HG02610 (cell line): ENCODE measurements at regions not wholly inside any gene's neighbourhood (a gene's known extent, or its start where the extent isn't known, plus 50 kb on each side); places are given as distances from the start of the nearest gene placed in this dataset.
A peak's percentile ranks its signal among the peaks of the same experiment; 100 is the strongest.
"Not testable (repeated sequence)": the region's sequence is repeated elsewhere in the genome, so short reads cannot be mapped to it uniquely, and the experiment has no call there.

ENCODE experiments used
- ATAC-seq: cut with Tn5 transposase; IDR thresholded peaks from one replicate; pipeline ENCODE4 v1.9.1; 2021; ENCODE audit warnings: mild to moderate bottlenecking, moderate library complexity; ENCODE audit not compliant: unreplicated experiment

DNA sequence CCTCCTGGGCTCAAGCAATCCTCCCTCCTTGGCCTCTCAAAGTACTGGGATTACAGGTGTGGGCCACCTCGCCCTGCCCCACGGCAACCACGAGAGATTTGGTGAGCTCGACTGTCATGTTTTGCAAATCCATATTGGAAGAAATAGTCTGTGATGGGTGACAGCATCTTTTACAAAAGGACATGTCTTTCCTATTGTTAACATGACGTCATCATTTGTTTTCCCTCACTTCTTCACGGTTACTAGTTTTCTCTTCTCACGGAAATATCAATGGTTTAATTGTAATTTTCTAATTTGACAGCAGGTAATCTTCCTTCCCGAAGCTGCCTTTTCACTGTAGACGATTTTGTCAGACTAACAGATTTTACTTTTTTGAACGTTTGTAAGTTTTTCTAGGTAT lies 110.8 kb upstream of the GREM2 start:
- ATAC-seq, result no peak

DNA sequence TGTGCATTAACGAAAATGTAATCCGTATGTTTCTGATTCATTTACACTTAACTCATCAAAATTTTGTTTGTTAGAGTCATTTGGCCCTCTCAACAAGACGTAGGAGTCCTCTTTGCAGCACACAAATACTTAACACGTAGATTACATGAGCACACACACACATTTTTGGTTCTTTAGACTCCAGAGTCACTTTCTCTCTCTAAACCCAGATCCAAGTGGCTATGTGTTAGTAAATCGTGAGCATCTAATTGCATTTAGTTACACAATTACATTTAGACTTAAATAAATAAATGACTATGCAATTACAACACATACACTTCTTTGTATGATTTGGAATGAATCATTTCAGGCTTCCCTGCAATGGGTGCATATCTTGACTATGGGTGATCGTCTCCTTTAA lies 109.0 kb upstream of the GREM2 start:
- no peak for ATAC-seq

DNA sequence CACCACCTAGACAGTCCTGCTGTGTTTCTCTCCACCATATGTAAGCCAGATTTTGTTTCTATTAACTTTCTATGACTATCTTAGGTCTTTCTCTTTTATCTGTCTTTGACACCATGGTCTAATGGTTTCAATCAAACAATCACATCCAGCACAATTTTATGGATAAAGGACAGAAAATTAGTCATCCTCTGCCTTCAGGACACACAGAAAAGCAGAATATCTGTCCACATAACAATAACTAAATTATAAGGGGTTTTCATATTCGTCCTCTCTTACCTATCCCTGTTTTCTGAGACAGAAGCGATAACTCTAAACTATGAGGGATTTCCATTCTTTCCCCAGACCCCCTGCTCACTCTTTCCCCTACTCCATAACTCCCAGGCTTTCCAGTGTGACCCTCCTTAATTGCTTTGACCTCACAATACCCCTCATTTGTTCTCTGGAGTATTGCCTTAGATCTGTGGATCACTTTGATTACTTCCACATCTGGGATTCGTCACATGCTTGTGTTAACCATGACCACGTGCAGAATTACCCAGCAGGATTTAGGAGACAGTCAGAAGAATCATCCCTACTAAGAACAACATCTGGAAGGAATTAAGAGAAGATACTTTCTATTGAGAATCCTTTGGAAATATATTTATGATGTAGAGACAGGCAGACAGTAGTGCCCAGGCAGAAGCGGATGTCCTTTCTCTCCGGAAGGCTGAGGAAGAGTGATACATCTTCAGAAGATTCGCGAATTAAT lies 108.2 kb upstream of the GREM2 start:
- no peak for ATAC-seq

DNA sequence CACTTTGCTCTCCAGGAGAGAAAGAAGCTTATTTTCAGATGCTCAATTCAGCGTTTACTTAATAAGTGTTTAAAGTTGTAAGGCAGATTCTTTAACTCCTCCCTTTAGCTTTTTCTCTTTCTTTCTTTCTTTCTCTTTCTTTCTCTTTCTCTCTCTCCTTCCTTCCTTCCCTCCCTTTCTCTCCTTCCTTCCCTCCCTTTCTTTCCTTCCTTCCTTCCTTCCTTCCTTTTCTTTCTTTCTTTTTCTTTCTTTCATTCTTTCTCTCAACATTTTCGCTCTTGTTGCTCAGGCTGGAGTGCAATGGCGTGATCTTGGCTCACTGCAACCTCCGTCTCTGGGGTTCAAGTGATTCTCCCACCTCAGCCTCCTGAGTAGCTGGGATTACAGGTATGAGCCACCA lies 104.6 kb upstream of the GREM2 start:
- ATAC-seq, result not testable (repeated sequence)

DNA sequence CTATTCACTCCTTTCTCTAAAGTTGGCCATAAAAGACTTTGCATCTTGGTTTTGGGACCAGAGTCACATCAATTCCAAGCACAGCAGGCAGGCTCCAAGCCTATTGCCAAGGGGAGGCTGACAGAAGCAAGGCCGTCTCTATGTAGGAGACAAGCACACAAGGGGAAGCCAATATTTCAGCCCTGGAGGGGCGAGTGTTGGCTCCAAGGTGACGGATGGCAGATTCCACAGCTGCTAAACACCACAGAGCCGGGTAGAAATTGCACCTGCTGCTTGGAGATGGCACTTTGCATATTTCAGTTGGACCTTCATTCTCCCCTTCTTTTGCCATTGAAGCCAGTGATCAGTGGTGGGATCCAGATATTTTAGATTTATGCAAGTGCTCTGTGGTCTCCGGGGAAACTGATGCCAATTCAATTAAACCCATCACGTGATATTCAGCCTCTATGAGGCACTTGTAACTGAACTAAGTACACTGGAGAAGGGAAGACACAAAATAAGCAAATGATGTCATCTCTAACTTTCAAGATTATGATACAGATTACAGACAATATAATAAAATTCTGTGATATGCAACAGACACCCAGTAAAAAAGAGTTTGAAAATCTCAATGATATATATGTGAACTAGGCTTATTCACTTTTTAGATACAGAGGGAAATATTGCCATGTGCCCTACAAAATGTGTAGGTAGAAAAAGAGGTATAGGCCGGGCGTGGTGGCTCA lies 102.8 kb upstream of the GREM2 start:
- ATAC-seq, result no peak

DNA sequence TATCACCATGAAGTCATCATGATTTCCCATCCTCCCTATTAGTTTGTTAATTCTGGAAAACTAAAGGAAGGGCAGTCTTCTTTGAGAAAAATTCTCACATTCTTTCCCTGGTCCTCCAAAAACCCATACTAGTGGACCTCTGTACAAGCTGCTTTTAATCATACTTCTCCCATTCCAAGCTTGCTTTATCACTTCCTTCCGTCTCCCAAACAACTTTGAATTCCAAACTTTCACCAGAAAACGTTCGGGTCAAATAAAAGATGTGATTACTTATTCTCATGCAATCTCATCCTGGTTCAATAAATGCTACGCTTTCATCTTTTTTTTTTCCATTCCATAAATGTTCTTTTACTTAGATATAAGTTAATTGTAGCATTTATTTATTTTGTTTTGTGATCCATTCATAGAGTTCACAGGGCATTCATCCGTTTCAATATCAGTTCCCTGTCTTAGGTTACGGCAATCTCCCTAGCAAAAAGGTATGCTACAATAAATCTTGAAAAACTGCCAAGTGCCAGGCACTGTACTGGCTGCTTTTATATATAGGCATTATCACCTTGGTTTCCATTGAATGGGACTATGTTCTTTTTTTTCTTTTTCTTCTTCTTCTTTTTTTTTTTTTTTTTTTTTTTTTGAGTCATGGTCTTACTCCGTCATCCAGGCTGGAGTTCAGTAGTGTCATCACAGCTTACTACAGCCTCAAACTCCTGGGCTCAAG lies 100.2 kb upstream of the GREM2 start:
- no peak for ATAC-seq

DNA sequence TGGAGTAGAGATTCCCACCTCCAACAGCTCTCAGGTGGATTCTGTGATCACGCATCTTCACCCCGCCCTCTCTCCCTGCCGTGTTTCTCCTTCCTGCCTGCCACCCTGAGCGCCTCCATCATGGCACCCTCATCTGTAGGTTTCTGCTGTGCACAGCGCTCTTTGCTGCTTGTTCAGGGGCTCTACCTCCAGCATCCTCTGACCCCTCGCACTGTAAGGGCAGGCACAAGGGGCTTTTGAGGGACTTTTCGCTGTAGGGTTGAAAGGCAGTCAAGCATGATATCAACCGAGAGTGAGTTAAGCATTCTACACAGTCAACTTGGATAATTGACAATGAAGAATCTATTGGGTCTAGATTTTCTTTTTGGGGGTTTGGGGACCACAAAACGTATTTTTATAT lies 99.1 kb upstream of the GREM2 start:
- ATAC-seq, result no peak

DNA sequence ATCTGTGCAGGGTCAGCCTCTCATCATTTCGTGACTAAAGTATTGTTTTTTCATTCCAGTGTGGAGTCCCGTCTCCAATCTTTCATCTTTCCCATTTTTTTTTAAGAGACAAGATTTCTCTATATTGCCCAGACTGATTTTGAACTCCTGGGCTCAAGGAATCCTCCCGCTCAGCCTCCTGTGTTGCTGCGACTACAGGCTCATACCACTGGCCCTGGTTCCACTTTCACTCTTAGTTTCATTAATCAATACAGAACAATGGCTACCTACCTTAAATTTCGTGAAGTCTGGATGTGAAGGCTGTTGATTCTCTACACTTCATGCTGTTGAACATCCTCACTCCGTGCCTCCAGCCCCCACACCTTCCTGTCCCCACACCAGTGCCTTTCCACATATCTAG lies 97.7 kb upstream of the GREM2 start:
- ATAC-seq, result no peak

DNA sequence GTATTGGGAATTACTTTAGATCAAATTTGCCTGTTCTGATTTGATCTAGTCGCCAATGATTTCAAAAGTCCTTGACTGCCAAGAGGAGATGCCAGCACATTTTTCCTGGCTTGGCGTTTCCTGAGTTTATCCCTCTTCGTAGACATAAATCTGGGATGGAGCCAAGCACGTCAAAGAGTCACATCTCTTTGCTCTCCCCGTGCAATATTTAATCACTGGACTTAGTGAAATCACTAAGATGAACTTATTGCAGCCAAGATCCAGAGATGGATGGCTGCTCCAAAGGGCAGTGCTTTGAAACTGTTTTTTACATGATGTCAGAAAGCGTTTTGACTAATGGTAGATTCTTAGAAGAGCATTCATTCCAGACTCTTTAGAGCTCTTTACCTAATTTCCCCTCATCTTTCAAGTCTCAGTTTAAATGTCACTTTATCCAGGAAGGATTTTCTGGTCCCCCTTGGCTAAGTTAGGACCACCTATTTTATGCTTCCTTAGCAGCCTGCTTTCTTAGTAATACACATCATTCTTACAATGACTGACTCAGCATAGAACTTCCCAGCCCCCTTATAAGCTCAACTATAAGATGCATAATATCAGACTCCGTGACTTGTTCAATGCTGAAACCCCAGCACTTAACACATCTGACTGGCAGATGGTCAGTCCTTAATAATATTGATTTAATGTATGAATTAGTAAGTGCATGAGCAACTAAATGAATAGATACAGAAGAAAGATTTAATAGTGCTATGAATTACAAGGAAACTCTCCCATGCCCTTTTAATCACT lies 94.4 kb upstream of the GREM2 start:
- no peak for ATAC-seq

DNA sequence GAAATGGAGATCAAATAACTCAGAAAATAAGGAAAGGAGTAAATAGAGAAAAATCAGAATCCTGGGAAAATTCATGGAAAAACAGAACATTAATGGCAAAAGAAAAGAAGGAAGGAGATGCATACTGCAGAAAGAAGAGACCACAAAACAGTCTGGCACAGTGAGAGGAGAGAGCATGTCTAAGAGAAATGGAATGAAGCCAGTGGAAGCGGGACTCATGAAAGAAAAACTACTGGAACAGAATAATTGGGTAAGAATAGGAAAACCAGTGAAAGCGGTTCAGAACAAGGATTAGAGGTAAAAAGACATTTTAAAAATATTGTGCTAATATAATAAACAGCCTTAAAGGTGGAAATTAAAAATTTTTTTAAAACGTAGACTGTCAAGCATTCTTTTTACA lies 93.6 kb upstream of the GREM2 start:
- no peak for ATAC-seq

DNA sequence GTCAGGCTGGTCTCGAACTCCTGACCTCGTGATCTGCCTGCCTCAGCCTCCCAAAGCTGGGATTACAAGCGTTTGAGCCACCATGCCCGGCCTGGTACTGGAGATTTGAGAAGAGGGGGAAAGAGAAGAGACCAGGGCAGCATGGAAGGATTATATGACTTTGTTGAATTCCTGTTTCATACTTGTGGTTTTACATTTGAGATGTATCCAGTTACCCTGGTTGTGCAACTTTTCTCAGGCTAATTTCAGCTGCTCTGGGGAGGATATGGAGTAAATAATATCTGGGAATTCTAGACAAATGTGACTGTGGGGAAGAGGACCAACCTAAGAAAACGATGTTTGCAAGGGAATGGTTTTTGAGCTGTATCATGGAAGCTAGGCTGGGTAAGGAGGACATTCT lies 89.5 kb upstream of the GREM2 start:
- ATAC-seq, result no peak

DNA sequence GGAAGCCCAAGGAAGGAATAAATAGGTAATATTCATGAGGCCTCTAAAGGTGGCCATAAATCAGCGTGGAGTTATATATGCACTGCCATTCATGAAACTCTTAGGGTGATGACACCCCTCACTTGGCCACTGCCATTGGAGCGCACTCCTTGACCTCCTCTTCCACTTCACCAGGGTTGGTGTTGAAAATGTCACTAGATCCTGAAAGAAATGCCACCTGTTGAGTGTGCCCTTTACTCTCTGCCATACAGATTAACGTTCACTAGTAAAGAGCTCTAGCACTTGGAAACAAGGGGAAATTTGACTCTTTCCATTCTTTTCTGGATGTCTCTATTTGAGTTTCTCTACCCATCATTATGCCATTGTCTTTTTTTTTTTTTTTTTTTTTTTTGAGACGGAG lies 83.5 kb upstream of the GREM2 start:
- no peak for ATAC-seq

DNA sequence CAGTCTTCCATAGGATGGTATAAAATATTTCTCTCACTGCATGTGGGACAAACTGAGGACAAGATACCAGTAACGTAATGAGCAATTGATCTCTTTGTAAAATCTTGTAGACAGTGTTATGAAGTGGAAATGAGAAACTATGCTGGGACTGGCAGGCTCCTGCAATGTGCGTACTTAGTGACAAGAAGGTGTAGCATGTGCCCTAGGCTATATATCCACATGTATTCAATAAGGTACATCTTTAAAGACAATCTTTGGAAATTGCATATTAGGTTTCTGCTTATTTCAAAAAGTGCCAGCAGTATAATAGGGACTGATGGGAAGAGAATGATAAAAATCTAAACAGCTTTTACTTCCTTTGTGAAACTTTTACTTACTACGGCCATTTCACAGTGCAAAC lies 81.9 kb upstream of the GREM2 start:
- ATAC-seq, result no peak

DNA sequence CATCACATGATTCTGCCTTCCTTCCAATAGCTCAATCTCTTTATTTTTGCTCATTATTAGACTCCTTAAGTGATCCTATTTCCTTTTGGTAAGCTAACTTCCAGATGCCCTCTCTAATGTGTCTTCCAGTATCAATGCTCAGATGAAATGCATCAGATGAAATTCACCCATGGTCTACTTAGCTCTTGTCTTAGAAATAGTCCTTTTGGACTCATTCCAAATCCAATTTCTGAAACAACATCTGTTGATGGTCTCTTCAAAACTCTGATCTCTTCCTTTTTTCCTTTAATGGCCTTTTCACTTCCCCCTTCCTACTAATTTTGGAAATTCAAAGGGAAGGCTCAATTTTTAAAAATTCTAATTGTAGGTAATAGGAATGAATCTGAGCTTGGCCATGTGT lies 81.1 kb upstream of the GREM2 start:
- no peak for ATAC-seq

DNA sequence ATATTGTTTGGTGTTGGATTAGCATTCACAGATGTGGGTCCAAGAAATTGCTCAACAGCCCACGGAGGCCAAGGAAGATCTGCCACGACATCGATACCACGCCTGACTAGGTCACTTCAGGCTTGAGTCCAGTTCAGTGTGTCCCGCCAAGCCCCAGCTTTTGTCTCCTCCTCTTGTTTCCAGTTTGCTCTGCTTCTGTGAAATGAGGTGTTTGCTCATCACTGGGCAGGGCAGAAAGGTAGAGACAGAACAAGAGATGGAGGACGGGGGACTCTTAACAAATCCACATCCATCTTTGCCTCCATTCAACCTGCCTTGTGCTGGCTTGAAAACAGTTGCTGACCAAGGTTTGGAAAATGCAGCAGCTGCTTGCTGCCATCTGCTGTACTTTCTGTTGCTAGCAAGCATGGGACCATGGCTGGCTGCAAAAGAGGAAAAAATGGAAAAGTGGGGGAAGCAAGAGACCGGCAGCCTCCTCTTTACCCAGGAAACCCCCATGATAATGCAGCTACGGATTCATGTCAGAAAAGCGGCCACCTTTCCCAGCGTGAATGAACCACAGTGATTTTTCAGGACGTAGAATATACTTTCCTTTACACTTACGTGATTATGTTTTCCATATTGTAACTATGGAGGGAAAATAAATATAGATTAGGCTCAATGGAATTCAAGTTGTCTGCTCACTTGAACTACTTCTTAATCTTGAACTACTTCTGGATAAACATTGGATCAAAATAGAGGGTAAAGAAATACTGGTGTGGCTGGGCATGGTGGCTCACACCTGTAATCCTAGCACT lies 80.2 kb upstream of the GREM2 start:
- ATAC-seq, result no peak

DNA sequence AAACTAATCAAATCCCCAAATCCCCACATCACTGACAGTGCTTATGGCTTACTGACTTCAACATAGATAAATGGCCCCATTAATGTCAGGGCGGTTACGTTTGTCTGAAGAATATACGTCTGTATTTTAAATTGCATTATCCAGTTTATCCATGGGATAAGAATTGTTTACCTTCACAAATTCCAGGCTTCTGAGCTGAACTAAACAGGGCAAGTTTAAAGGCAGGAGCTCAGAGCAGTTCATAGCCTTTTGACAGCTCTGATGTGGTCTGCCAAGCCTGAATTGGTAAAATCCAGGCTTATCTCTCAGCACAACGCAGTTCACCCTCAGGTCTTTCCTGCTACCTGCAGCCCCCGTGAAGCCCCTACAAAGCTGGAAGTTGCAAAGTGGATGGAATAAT lies 79.5 kb upstream of the GREM2 start:
- ATAC-seq, result no peak

DNA sequence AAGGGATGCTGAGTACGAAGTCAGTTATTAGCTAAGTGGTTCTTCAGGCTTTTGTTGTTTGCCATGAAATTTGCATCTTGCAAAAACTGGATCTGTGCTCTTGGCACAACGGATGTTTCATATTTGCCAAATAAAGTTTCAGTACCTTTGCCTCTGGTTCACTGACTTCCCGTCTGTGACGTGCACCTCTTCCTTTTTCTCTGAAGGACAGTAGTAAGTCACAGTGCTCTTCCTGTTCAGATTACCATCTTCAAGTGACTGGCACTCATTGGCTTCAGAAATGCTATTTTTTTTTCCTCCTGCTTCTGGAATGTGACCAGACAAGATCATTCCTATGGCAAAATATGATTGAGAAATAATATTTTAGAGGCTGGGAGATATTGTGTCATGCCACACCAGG lies 75.9 kb upstream of the GREM2 start:
- ATAC-seq, result peak; percentile 49

DNA sequence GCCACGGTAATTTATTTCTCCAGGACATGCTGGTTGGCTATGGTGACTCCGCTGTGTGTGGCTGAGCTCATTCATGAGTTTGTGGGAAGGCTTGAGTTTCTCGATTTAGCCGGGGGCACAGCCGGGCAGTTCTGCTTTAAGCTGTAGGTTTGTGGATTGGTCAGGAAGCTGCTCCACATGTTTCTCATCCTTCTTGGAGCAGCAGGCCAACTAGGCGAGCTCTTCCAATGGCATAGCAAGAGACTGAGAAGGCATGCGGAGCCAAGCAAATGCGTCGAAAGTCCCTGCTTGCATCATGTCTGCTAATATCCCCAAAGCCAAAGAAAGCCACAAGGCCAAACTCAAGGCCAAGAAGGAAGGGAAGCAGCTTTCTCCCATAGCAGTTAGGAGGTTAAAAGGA lies 71.6 kb upstream of the GREM2 start:
- no peak for ATAC-seq

DNA sequence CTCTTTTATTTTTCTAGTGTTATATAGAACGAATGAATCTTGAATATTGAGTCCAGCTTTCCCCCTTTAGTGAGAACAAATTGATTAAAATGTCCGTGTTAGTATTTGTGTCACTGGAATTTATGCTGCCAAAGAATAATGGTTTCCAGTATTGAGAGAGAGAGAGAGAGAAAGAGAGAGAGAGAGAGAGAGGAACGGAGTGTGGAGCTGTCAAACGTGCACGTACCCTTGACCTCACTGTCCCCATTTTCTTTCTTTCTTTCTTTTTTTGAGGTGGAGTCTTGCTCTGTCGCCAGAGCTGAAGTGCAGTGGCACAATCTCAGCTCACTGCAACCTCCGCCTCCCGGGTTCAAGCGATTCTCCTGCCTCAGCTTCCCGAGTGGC lies 70.9 kb upstream of the GREM2 start:
- no peak for ATAC-seq

DNA sequence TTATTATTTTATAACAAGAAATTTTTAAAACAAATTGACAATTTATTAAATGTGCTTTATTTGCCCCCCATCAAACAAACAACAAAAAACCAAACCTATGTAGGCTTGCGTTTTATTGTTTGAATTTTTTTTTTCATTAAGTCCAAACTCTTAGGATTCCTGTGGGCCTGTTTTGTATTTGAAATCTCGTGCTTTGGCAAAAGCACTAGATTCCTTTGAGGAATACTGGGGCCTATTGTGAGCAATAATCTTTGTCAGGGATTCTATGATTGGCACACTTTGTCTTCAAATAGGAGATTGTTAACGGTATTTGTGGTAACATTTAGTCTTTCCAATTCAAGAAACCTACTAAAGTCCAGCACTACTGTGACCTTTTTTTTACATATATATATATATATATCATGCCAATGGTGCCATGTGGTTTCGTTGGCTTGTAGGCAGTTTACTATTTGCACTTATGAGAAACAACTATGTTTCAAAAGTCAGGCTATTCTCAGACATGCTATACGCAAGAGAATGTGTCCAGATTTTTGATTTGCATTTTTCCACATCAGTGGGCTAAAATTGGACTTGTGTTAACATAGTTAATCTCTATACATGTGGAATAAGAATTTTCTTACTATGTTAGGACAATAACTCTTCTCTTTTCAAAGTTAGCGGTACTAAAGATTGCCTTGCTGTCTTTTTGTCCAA lies 70.4 kb upstream of the GREM2 start:
- ATAC-seq, result no peak
